Colonic mucosa (tissue), 4 donors: ENCODE measurements at regions not wholly inside any gene's neighbourhood (a gene's known extent, or its start where the extent isn't known, plus 50 kb on each side); places are given as distances from the start of the nearest gene placed in this dataset.

Experiments
- DNase-seq: peaks from one replicate; pipeline ENCODE4 v3.0.0-alpha.2; 2020
- H3K27ac ChIP-seq: fragments of 200-600 bp; one replicate; pipeline ENCODE4 v1.8.0; 2021
- H3K27me3 ChIP-seq: fragments of 200-600 bp; one replicate; pipeline ENCODE4 v1.8.0; 2021
- H3K36me3 ChIP-seq: fragments of 200-600 bp; one replicate; pipeline ENCODE4 v1.8.0; 2021
- H3K4me1 ChIP-seq: fragments of 200-600 bp; one replicate; pipeline ENCODE4 v1.8.0; 2021; ENCODE audit warnings: mild to moderate bottlenecking
- H3K4me3 ChIP-seq: fragments of 200-600 bp; one replicate; pipeline ENCODE4 v1.8.0; 2021
- H3K9ac ChIP-seq, 2 donors: one replicate each; pipeline ENCODE4 v1.7.0; 2013; ENCODE audit warnings: control low read depth in 2 of 2, low read depth in 2 of 2, low read length in 2 of 2
- H3K9me3 ChIP-seq: fragments of 200-600 bp; one replicate; pipeline ENCODE4 v1.8.0; 2021
- intact Hi-C: fragments of 100-400 bp; cut with DNase I; formaldehyde crosslinking; loops from one replicate; pipeline ENCODE4 v1.14.1; 2022
- TF ChIP-seq, protein P1 (sequence below): fragments of 200-600 bp; IDR thresholded peaks from one replicate; pipeline ENCODE4 v1.8.0; 2022; ENCODE audit warnings: antibody characterized with exemption, mild to moderate bottlenecking
- donor health status: healthy.
- donor health status: DM: no; HTN: no; CAD: no.
- donor health status: DM: no; HTN: no; CAD: no.

DNA sequence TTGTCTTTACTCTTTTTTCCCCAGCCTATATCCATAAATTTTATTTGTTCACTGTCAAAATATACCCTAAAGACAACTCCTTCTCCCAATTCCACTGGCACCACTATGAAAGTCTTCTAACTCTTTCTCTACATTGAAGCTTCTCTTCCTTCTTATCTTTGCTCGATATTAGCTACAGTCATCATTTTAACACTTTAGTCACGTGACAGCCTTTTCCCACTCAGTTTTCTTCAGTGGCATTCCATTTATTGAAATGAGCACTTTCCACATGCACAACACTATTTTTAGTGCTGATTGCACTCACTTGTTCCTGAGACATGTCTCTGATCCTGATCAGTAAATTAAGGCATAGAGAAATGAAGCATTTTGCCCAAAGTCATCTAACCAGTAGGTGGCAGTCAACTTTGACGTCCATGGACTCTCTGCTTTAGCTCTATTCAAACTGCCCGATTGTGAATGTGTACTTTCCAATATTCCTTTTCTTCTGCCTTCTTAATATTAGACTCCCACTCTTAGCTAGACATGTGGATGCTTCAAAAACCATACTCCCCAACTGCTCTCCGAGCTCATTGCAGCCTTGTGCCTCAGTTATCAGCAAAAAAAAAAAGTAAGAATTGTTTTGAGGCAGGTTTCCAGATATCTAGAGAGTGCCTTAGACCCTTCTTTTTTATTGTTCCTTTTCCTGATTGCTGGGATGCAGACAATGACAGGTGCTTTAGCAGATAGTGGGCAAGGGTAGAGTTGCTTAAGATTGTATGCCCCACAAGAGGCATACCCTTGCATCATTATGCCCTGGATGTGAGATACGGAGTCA is 394.4 kb upstream of the ADGRL3 start:
- no peaks in the 10 kb centered on the region for H3K4me1 ChIP-seq
- no peak overlapping the region for H3K27ac ChIP-seq
- DNase-seq, result no peak
- no peaks in the 10 kb centered on the region for H3K27me3 ChIP-seq
- TF ChIP-seq, protein P1, sequence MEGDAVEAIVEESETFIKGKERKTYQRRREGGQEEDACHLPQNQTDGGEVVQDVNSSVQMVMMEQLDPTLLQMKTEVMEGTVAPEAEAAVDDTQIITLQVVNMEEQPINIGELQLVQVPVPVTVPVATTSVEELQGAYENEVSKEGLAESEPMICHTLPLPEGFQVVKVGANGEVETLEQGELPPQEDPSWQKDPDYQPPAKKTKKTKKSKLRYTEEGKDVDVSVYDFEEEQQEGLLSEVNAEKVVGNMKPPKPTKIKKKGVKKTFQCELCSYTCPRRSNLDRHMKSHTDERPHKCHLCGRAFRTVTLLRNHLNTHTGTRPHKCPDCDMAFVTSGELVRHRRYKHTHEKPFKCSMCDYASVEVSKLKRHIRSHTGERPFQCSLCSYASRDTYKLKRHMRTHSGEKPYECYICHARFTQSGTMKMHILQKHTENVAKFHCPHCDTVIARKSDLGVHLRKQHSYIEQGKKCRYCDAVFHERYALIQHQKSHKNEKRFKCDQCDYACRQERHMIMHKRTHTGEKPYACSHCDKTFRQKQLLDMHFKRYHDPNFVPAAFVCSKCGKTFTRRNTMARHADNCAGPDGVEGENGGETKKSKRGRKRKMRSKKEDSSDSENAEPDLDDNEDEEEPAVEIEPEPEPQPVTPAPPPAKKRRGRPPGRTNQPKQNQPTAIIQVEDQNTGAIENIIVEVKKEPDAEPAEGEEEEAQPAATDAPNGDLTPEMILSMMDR, result peak; percentile 39
- H3K9ac ChIP-seq, result no peak overlapping the region
- no peaks in the 10 kb centered on the region for H3K36me3 ChIP-seq
- intact Hi-C loops, result no loop called here
- no peaks in the 10 kb centered on the region for H3K9me3 ChIP-seq
- no peak overlapping the region for H3K4me3 ChIP-seq

DNA sequence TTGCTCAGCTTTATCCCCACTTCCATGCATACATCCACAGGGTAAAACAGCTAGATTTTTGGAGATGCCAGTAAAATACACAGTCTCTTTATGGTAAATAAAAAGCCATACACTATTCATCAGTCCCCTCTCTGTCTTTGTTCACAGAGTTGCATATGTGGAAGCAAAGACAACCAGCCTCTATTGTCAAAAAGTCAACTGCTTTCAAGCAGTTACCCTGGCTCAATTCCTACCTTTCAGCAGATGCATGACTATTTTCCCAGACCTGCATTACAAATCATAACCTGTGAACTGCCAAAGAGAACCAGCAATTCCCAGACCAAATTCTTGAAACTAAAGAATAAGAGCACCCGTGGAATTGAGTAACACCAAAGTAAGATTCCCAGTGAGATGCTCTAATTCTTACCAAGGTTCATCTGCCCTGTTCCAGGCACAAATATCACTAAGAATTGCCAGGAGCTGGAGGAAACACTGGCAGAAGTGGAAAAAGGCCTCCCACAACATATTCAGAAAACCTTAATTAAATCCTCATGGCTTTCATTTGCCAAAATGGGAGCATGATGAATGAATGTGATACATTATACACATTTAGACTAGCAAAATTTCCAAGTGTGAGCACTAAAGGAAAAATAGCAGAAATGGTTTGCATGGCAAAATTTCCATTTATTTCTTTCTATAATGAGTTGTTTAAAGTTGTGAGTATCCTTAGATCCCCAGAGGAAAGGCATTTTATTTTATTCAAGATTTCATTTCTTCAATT is 391.2 kb upstream of the ADGRL3 start:
- DNase-seq, result no peak
- Histone ChIP-seq H3K9me3 (no peaks in the 10 kb centered on the region), H3K27ac (no peak overlapping the region), H3K4me3 (no peak overlapping the region), H3K36me3 (no peaks in the 10 kb centered on the region), H3K27me3 (no peaks in the 10 kb centered on the region), H3K4me1 (no peaks in the 10 kb centered on the region), H3K9ac (no peak overlapping the region)
- TF ChIP-seq, protein P1, result no peak
- intact Hi-C loops, result no loop called here

DNA sequence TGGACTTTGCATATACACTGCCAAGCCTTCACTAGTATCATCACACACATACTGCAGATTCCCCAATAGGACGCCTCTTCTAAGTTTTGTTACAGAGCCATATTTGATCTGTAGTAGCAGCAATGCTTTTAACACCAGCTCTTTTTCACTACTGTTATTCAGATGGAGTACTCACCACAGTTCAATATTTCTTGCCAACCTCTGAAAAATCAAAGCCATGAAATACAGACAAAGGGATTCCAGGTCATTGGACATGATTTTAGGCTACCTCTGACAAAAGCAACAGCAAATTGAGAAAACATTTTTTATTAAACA is 390.7 kb upstream of the ADGRL3 start:
- H3K4me3 ChIP-seq, result no peak overlapping the region
- TF ChIP-seq, protein P1, result no peak
- H3K9me3 ChIP-seq, result no peaks in the 10 kb centered on the region
- intact Hi-C loops, result no loop called here
- no peaks in the 10 kb centered on the region for H3K27me3 ChIP-seq
- no peak overlapping the region for H3K9ac ChIP-seq
- no peaks in the 10 kb centered on the region for H3K36me3 ChIP-seq
- DNase-seq, result no peak
- H3K4me1 ChIP-seq, result no peaks in the 10 kb centered on the region
- no peak overlapping the region for H3K27ac ChIP-seq

DNA sequence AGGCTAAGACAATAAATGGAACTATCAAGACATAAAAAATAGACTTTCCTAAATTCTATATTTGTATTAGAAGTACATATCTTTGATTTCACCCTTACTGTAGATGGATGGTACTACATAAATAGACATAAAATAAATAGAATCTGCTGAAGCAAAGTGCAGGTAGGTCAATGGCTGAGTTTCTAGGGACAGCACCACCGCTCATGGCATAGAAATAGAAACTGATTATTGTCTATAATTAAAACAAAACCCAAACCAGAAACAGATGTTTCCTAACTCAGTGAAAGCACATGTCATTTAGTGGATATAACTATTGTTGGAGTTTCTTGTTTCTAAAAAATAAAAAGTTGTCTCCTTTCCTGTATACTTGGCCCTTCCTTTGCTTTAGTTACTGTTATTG is 387.3 kb upstream of the ADGRL3 start:
- intact Hi-C loops, result no loop called here
- no peak overlapping the region for H3K27ac ChIP-seq
- H3K9me3 ChIP-seq, result no peaks in the 10 kb centered on the region
- DNase-seq, result no peak
- TF ChIP-seq, protein P1, result no peak
- H3K27me3 ChIP-seq, result no peaks in the 10 kb centered on the region
- no peaks in the 10 kb centered on the region for H3K4me1 ChIP-seq
- no peak overlapping the region for H3K9ac ChIP-seq
- H3K4me3 ChIP-seq, result no peak overlapping the region
- H3K36me3 ChIP-seq, result no peaks in the 10 kb centered on the region

DNA sequence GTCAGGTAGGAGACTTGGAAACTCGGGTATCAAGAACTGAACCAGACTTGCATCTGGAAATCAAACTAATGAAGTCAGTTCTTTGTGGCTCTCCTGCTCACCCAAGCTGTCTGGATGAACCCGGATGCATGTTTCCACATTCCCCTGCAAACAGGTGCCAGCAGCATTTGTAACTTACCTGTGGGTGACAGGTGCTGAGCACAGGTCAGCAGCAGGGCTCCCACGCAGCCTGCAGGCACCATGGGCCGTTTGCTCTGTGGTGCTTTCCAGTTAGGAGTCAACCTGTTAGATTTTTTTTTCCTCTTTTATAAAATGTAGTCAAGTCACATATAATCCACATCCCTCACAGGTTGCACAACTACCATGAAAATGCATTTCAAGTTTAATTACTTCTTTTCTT is 385.6 kb upstream of the ADGRL3 start:
- intact Hi-C loops, result no loop called here
- no peak overlapping the region for H3K4me3 ChIP-seq
- no peak overlapping the region for H3K27ac ChIP-seq
- no peaks in the 10 kb centered on the region for H3K4me1 ChIP-seq
- H3K36me3 ChIP-seq, result no peaks in the 10 kb centered on the region
- no peaks in the 10 kb centered on the region for H3K27me3 ChIP-seq
- no peaks in the 10 kb centered on the region for H3K9me3 ChIP-seq
- TF ChIP-seq, protein P1, result no peak
- no peak overlapping the region for H3K9ac ChIP-seq
- no peak for DNase-seq
